Heart right ventricle (tissue), 16 donors: ENCODE measurements at regions not wholly inside any gene's neighbourhood (a gene's known extent, or its start where the extent isn't known, plus 50 kb on each side); places are given as distances from the start of the nearest gene placed in this dataset.

Experiments used
- ATAC-seq, 8 donors: fragments of 200-7000 bp; cut with Tn5 transposase; one replicate each; pipeline ENCODE4 v1.9.1; 2020; ENCODE audit warnings: mild to moderate bottlenecking in 8 of 8, moderate library complexity in 8 of 8, moderate number of reproducible peaks in 1 of 8
- DNase-seq, 2 donors: peaks; one replicate each; pipeline ENCODE4 v3.0.0-alpha.2; 2020
- H3K27ac ChIP-seq, 10 donors: fragments of 200-600 bp; sonication (generic) in 2 of 10; one replicate each; pipeline versions ENCODE4 v1.5.0 to v1.8.0; 2020 to 2022; ENCODE audit warnings: mild to moderate bottlenecking in 3 of 10
- H3K27me3 ChIP-seq, 7 donors: fragments of 200-600 bp; one replicate each; pipeline ENCODE4 v1.8.0; 2021 to 2022; ENCODE audit warnings: mild to moderate bottlenecking in 2 of 7
- H3K36me3 ChIP-seq, 9 donors: fragments of 200-600 bp; sonication (generic) in 1 of 9; one replicate each; pipeline versions ENCODE4 v1.5.0 to v1.8.0; 2020 to 2022; ENCODE audit warnings: mild to moderate bottlenecking in 2 of 9
- H3K4me1 ChIP-seq, 9 donors: fragments of 200-600 bp; sonication (generic) in 1 of 9; one replicate each; pipeline versions ENCODE4 v1.5.0 to v1.8.0; 2020 to 2022; ENCODE audit warnings: mild to moderate bottlenecking in 4 of 9
- H3K4me3 ChIP-seq, 10 donors: fragments of 200-600 bp; sonication (generic) in 2 of 10; one replicate each; pipeline versions ENCODE4 v1.5.0 to v1.8.0; 2020 to 2022; ENCODE audit warnings: mild to moderate bottlenecking in 7 of 10, moderate library complexity in 2 of 10
- H3K9me3 ChIP-seq, 11 donors: fragments of 200-600 bp in 10 of 11; sonication (generic) in 2 of 11; one replicate each; pipeline versions ENCODE4 v1.5.0 to v1.8.0; 2013 to 2022; ENCODE audit warnings: mild to moderate bottlenecking in 2 of 11, control low read depth in 1 of 11, moderate library complexity in 1 of 11
- CTCF ChIP-seq, 9 donors: fragments of 200-600 bp; sonication (generic) in 2 of 9; IDR thresholded peaks; one replicate each; pipeline versions ENCODE4 v1.5.0 to v1.8.0; 2021 to 2022; ENCODE audit warnings: antibody characterized with exemption in 9 of 9, mild to moderate bottlenecking in 5 of 9, moderate library complexity in 1 of 9
- WGBS, 2 donors: extraction: QIAGEN DNeasy Blood & Tissue Kit; methylation state at CpG; one replicate each; pipeline ENCODE4 v1.1.7; 2013; ENCODE audit warnings: inconsistent platforms in 1 of 2; 5-methylcytosine and 5-hydroxymethylcytosine counted together
- intact Hi-C, 10 donors: fragments of 100-400 bp; cut with DNase I; formaldehyde crosslinking; loops; one replicate each; pipeline versions ENCODE4 v1.11.1 to v1.14.2; 2022
- donor health status: Arrhythmogenic right ventricular cardiomyopathy.
- donor health status: ischemic (EF 13 %, LVEDD 7.1; RV severe dilation, severe dysfunction).
- donor health status: healthy with polysubstance abuse.
- donor health status: DM: no; HTN: yes; CAD: no.
- donor health status: DM: no; HTN: no; CAD: no.
- donor health status: ischemic (EF 25% LVEDD 6.9; RV normal size, moderate dysfunction).
- donor health status: ischemic (EF 25% LVEDD 5.7; RV mildly dilated, moderate dysfunction).
- donor health status: healthy.
- donor health status: DM: yes; HTN: yes; CAD: no.
- donor health status: Ischemic cardiomyopathy.
- donor health status: ischemic (EF 35%, LVEDD 5.7; RV mildly dilated, moderate dysfunction).
- donor health status: nonischemic (EF 11% LVEDD 7.7; RV severe dilation, severe dysfunction).
- donor health status: DM: yes; HTN: yes; CAD: no.
- donor health status: PGD.
- donor health status: ischemic (EF 29% LVEDD 5.4; RV normal size, mild dysfunction).
- donor health status: nonischemic (EF 23%, LVEDD 6.1; RV moderate dilation, normal function).

GRCh38 chr17:83179374-83179773 is 100.0 kb downstream of the METRNL start:
- H3K27me3 ChIP-seq = no peaks in the 10 kb centered on the region
- peaks cover 0 to 28% (median 13%) of the 10 kb centered on the region in 9 donors for H3K4me1 ChIP-seq
- peak in 2 of 8 donors; percentile 39 to 58 for ATAC-seq
- H3K4me3 ChIP-seq = no peak overlapping the region
- H3K9me3 ChIP-seq = no peaks in the 10 kb centered on the region
- no peak for TF ChIP-seq CTCF (IDR thresholded peaks at IDR 0.05)
- intact Hi-C loops = no loop called here
- H3K27ac ChIP-seq = peak overlapping the region in 1 of 10 donors; percentile 20
- 61 to 84% methylated on average over 12 of the region's 12 CpGs for WGBS, 2 donors
- no peak for DNase-seq
- no peaks in the 10 kb centered on the region for H3K36me3 ChIP-seq

- H3K36me3 ChIP-seq = no peaks in the 10 kb centered on the region
- DNase-seq = no peak
- H3K4me3 ChIP-seq = no peak overlapping the region
- no peak for ATAC-seq
- intact Hi-C loops = no loop called here
- 93 to 96% methylated on average over 9 of the region's 9 CpGs for WGBS, 2 donors
- H3K4me1 ChIP-seq = peaks cover 0 to 29% (median 13%) of the 10 kb centered on the region in 9 donors
- no peak for TF ChIP-seq CTCF (IDR thresholded peaks at IDR 0.05)
- no peaks in the 10 kb centered on the region for H3K9me3 ChIP-seq
- no peak overlapping the region for H3K27ac ChIP-seq
- no peaks in the 10 kb centered on the region for H3K27me3 ChIP-seq
These were observed 100.4 kb downstream of the METRNL start for GRCh38 chr17:83179811-83180210.

- H3K4me1 ChIP-seq = peaks cover 0 to 29% (median 13%) of the 10 kb centered on the region in 9 donors
- no peaks in the 10 kb centered on the region for H3K36me3 ChIP-seq
- no peak overlapping the region for H3K4me3 ChIP-seq
- no peaks in the 10 kb centered on the region for H3K9me3 ChIP-seq
- ATAC-seq = no peak
- 95 to 98% methylated on average over 25 of the region's 25 CpGs for WGBS, 2 donors
- no peak for TF ChIP-seq CTCF (IDR thresholded peaks at IDR 0.05)
- intact Hi-C loops = no loop called here
- DNase-seq = no peak
- no peaks in the 10 kb centered on the region for H3K27me3 ChIP-seq
- H3K27ac ChIP-seq = no peak overlapping the region
These were observed 101.0 kb downstream of the METRNL start for GRCh38 chr17:83180264-83180995.

- no peak for ATAC-seq
- H3K27ac ChIP-seq = no peak overlapping the region
- H3K9me3 ChIP-seq = no peaks in the 10 kb centered on the region
- H3K4me1 ChIP-seq = peaks cover 0 to 29% (median 13%) of the 10 kb centered on the region in 9 donors
- no peaks in the 10 kb centered on the region for H3K36me3 ChIP-seq
- 92 to 96% methylated on average over 2 of the region's 2 CpGs for WGBS, 2 donors
- H3K4me3 ChIP-seq = no peak overlapping the region
- TF ChIP-seq CTCF (IDR thresholded peaks at IDR 0.05) = no peak
- intact Hi-C loops = no loop called here
- DNase-seq = no peak
- no peaks in the 10 kb centered on the region for H3K27me3 ChIP-seq
These were observed 101.6 kb downstream of the METRNL start for GRCh38 chr17:83180996-83181481.
